PFSK-1 (cell line): ENCODE measurements at regions not wholly inside any gene's neighbourhood (a gene's known extent, or its start where the extent isn't known, plus 50 kb on each side); places are given as distances from the start of the nearest gene placed in this dataset.

Experiments used
- FOXP2 ChIP-seq: optimal IDR thresholded peaks from 2 replicates; pipeline ENCODE3; 2011; ENCODE audit warnings: borderline replicate concordance, control low read depth, inconsistent platforms; ENCODE audit not compliant: insufficient read depth; ENCODE audit errors: extremely low read length, extremely low read depth
- POLR2AphosphoS5 ChIP-seq: IDR thresholded peaks from 2 replicates; pipeline ENCODE4 v1.6.1; 2012; ENCODE audit warnings: low read depth, mild to moderate bottlenecking, control low read depth, low read length, moderate library complexity
- REST ChIP-seq, 2 experiments: IDR thresholded peaks; 2 replicates each; pipeline versions ENCODE4 v1.6.1 to v1.8.0; 2011 to 2012; ENCODE audit warnings: low read depth in 2 of 2, low read length in 2 of 2, control low read depth in 1 of 2, inconsistent platforms in 1 of 2, mild to moderate bottlenecking in 1 of 2, moderate library complexity in 1 of 2; ENCODE audit not compliant: insufficient read depth in 1 of 2
- SIN3A ChIP-seq: IDR thresholded peaks from 2 replicates; pipeline ENCODE4 v1.6.1; 2012; ENCODE audit warnings: mild to moderate bottlenecking, low read length, moderate library complexity, borderline replicate concordance; ENCODE audit not compliant: insufficient read depth
- TAF1 ChIP-seq: IDR thresholded peaks from 2 replicates; pipeline ENCODE4 v1.6.1; 2012; ENCODE audit warnings: low read length, control low read depth, borderline replicate concordance; ENCODE audit not compliant: insufficient read depth

- TF ChIP-seq POLR2AphosphoS5 (no peak), SIN3A (no peak), TAF1 (no peak), FOXP2 (no peak)
Measured at GRCh38 chr6:125499535-125499934, 197.8 kb upstream of the HDDC2 start.

DNA sequence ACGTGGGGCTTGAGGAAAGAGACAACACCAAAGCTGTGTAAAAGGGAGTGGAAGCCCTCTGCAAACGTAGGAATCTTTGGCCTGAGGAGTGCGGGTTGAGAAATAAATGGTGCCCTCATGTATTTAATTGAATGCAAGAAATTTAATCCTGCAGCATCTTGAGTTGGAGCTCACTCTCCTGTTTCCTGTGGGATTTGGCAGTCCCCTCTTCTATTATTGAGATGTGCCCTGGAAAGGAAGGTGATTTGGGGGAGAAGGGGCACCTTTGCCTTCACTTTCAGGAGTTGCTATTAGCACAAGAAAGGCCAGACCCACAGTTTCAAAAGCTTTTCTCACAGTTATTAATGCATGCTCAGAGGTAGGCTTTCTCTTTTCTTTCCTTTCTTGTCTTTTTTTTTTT is 201.4 kb upstream of the HDDC2 start:
- TF ChIP-seq SIN3A (no peak), FOXP2 (no peak), TAF1 (no peak), POLR2AphosphoS5 (no peak)

GRCh38 chr6:125507987-125508655 is 206.4 kb upstream of the HDDC2 start:
- TF ChIP-seq REST (IDR thresholded peaks at IDR 0.05; ENCODE audit: insufficient read depth in 1 of 2, low read depth in 2 of 2, low read length in 2 of 2) (no peak; a peak in 1 of 4 replicates), FOXP2 (no peak), POLR2AphosphoS5 (no peak; the same call in 1 of the 2 replicates), TAF1 (no peak), SIN3A (no peak)

DNA sequence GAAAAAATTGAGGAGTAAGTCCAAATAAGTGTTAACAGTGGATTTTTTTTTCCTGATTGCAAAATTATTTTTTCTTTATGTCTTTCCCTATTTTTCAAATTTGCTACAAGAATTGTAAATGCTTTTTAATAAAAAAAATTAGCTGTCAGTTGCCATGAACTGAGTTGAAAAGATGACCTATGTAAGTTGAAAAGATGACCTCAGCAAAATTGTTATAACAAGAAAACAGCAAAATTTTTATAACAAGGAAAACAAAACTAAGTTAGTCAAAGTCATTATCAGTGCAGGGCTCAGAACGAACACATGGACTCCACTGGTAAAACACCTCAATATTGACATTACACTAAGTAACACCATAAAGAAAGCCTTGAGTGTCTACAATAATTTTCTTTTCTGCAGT is 207.0 kb upstream of the HDDC2 start:
- TF ChIP-seq POLR2AphosphoS5 = no peak

DNA sequence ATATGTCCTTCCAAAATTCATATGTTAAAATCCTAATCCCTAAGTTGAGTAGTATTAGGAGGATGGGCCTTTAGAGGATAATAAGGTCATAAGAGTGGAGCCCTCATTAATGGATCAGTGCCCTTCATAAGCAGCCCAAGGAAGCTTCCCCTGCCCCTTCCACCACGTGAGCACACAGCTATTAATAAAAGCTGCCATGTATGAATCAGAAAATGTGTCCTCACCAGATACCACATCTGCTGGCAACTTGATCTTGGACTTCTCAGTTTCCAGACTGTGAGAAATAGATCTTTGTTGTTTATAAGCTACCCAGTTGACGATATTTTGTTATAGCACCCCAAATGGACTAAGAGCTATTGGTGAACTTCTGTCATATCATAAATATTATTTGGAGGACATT is 207.7 kb upstream of the HDDC2 start:
- no peak for TF ChIP-seq FOXP2
- TF ChIP-seq REST (IDR thresholded peaks at IDR 0.05; ENCODE audit: insufficient read depth in 1 of 2, low read depth in 2 of 2, low read length in 2 of 2) = no peak
- no peak for TF ChIP-seq SIN3A
- TF ChIP-seq TAF1 = no peak
- no peak for TF ChIP-seq POLR2AphosphoS5

DNA sequence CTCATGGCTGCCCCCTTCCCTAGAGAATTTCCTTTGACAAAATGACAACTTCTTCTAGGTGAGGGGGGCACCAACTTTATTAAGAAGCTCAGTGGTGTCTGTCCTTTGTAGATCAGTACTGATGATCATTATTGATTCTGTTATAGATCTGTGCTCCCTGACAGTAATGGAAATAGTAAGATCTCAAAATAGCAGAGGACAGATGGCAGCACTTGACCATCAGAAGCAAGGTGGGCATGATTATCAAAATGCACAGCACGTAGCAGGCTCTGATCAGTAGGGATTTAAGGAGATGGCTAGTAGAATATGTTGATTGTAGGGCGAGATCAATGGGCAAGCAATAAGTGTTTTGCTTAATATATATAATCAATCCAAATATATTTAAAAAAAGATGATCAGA is 208.6 kb upstream of the HDDC2 start:
- TF ChIP-seq SIN3A (no peak), REST (IDR thresholded peaks at IDR 0.05; ENCODE audit: insufficient read depth in 1 of 2, low read depth in 2 of 2, low read length in 2 of 2) (no peak), POLR2AphosphoS5 (no peak), TAF1 (no peak), FOXP2 (no peak)
